ENCODE measurements at regions not wholly inside any gene's neighbourhood (a gene's known extent, or its start where the extent isn't known, plus 50 kb on each side); places are given as distances from the start of the nearest gene placed in this dataset.

DNA sequence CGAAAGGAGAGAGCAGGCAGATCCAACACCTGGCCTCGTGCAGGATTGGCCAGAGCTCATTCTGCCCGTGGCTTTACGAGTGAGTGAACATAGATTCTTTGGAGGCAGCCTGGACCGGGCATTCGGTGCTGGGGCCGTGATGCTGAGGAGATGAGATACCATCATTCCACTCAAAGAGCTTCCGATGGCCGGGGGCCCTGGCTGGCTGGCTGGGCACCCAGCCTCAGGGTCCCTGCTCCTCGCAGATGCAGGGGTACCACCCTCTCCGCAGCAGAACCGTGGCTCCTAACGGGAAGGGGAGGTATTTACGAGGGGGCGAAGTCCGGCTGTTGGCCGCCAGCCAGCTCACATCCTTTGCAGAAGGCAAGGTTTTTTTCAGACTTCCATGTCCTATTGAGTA lies 66.1 kb upstream of the FOXF1 start:
- no peak for DNase-seq (ENCODE audit: low spot score)

DNA sequence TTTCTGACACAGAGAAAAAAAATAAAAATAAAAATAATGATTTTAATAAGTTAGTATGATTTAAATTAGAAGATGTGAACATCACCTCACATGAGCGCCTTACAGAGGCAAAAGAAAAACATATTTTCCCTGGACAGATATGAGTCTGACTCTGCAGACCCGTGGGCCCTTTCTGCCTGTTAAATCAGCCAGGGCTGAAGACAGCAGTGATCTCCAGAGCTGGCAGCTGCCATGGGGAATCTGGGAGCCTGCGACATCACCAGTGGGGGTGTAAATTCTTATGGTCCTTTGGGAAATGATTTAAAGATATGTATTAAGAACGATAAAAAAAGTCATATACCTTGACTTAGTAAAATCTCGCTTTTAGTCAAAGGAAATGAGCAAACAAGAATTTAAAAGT lies 65.7 kb upstream of the FOXF1 start:
- no peak for DNase-seq (ENCODE audit: low spot score)

DNA sequence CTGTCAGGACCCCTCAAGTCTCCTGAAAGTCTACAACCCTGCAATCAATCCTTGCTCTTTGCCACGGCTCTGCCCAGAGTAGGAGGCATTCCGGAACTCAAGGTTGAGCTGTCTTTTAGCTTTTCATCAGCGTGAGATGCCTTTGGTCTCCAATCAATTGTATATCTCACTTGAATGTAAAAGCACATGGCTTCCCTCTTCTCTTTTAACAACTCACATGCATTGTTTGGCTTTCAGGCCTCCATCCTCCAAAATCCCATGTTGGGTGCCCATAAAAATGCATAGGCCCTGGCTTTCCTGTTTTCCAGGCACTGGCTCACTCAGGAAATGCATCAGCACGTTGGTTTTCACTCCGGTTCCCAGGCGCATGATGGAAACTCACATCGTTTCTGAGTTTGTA lies 64.0 kb upstream of the FOXF1 start:
- DNase-seq (ENCODE audit: low spot score): no peak

GRCh38 chr16:86447228-86447627 lies 63.1 kb upstream of the FOXF1 start:
- DNase-seq (ENCODE audit: low spot score): no peak

DNA sequence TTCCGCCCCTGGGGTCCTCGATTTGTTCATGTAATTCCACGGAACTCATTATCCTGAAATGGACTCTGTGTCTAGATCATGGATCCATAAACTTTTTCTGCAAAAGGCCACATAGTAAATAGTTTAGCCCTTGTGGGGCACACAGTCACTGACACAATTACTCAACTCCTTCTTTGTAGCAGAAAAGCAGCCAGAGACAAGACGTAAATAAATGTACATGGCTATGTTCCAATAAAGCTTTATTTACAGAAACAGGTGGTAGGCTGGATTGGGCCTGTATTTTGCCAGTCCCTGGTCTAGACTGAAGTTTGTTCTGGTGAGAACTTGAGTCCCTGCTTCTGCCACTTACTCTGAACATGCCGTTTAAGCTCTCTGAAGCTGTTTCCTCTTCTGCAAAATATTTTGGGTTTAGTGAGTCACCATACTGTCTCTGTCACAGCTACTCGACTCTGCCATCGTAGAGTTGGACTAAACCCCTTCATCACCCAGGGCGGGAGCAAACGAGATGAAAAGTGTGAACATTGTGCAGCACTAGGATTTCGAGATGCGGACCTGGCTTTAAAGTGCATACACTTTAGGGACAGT lies 61.9 kb upstream of the FOXF1 start:
- DNase-seq (ENCODE audit: low spot score): no peak

DNA sequence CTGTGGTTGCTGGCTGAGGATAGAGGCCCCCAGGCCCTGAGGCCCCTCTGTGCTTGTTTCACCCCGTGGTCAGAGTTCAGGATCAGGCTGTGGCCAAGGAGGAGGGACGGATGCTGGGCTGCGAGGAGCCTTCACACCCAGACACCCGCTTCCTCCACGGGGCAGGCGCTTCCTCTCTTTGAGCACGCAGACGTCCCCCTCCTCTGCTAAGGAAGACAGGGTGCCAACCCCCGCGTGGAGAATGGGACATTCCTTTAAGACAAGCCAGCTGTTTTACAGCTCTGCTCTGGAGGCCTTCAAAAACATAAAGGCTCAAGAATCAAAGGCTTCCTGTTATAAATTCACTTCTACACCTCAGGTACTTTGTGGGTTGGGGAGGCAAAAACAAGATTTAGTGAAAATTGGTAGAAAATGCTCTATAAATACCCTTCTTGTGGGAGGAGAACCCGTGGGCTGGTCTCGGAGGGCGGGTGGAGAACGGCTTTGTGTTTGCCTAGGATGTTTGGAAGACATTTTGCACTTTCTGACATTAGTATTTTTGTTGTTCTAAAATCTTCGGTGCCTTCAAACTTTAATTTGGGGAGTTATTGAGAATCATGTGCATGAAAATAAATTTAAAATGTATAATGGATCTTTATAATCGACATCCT lies 60.8 kb upstream of the FOXF1 start:
- no peak for DNase-seq (ENCODE audit: low spot score)

DNA sequence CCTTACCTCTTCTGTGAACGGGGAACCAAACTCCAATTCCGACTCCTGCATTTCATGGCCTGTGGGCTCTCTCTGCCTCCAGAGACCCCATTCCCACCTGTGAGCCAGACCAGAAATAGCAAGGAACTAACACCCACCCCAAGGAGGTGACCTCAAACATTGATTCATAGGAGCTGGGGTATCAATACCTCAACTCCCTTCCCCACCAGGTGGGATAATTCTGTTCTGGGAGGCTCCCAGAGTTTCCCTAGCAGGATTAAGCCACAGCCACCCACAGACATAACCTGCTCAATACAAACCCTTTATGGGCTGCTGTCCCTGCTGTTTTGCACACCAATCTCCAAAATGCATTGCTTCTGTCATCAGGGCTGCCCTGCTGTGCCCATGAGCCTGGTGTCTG lies 59.6 kb upstream of the FOXF1 start:
- no peak for DNase-seq (ENCODE audit: low spot score)

- DNase-seq (ENCODE audit: low spot score): no peak
Observed at GRCh38 chr16:86452451-86452850, 57.9 kb upstream of the FOXF1 start.

GRCh38 chr16:86455116-86455515 lies 55.2 kb upstream of the FOXF1 start:
- DNase-seq (ENCODE audit: low spot score): no peak

- DNase-seq (ENCODE audit: low spot score): no peak
Observed at GRCh38 chr16:86455640-86456039, 54.7 kb upstream of the FOXF1 start.

DNA sequence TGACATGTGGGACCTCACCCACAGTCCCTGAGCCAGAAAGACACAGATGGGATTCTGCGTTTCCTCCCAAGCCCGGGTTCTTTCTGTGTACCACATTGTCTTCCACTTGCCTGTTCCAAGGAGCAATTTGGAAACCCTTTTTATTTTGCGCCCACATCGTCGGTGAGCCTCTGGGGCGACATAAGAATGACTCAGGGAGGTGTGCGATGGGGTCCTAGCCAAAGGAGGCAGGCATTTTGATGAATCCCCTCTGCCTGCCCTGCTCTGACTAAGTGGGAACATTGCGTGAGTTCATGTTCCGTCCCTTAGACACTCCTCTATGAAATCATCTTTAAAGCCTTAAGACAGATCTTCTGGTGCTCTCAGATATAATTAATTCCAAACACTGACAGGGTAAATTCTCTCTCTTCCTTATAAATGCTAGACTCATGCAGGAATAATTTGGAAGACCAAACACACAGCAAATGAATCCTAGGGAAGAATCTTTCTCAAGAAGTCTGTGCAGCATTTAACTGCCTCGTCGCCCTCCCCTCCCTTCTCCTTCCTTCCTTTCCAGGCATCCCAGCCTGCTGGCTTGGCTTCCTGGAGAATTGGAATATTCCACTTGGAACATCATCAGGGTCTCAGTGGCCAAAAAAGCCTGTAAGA lies 52.7 kb upstream of the FOXF1 start:
- DNase-seq (ENCODE audit: low spot score): no peak

DNA sequence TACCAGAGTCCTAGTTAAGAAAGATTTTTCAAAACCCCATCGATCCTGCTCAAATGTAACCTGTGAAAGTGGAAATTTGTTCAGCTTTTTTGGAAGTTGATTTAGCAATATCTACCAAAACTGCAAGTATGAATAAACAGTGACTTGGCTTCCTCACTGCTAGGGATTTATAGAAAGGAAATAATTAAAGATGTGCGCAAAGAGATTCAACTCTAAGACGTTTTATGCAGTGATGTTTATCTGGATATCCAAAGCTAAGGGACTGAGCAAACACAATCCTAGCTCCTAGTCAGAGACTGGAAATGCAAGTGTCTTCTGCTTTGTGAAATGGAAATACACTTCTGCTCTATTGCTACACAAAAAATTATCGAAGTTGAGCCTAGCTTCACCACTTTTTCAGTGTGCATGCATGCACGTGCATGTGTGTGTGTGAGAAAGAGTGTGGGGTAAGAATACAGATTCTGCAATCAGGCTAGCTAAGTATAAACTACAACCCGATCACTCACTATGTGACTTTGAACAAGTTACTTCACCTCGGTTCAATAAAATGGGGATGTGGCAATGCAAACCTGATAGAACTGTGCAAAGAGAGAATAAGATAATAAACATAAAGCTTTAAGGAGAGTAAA lies 52.1 kb upstream of the FOXF1 start:
- no peak for DNase-seq (ENCODE audit: low spot score)

DNA sequence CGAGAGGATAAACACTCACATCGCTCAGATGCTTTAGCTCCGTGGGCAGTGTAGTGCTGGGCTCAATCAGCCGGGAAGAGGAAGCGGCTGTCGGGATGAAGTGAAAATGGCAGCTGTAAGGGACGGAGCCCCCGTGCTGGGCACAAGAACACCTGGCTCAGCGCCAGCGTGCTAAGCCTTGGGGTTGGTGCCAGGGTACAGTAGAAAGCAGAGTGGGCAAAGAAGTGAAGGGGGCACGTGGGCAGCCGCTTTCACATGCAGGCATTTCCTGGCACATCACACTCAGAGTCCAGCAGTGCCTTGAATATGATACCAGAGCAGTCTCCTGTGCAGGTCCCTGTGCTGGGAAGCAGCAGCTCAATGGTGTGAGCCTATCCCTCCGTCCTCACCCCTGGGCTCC lies 51.1 kb upstream of the FOXF1 start:
- DNase-seq (ENCODE audit: low spot score): no peak
